Body of pancreas (tissue), 4 donors: ENCODE measurements at regions not wholly inside any gene's neighbourhood (a gene's known extent, or its start where the extent isn't known, plus 50 kb on each side); places are given as distances from the start of the nearest gene placed in this dataset.

Source experiments
- ATAC-seq: fragments of 150-250 bp; one replicate; pipeline ENCODE4 v1.9.1; 2016
- DNase-seq, 4 donors: peaks; one replicate each; pipeline ENCODE4 v3.0.0-alpha.2; 2019
- H3K27ac ChIP-seq, 4 donors: fragments of 200-600 bp; sonication (generic); 1 replicate in 3 of 4; 2 replicates in 1 of 4; pipeline versions ENCODE4 v1.5.1 to v1.6.1; 2016 to 2019; ENCODE audit warnings: mild to moderate bottlenecking in 1 of 4, mixed read lengths in 1 of 4, moderate library complexity in 1 of 4
- H3K27me3 ChIP-seq, 2 donors: fragments of 200-600 bp; sonication (generic); one replicate each; pipeline ENCODE4 v1.6.0; 2016; ENCODE audit warnings: mild to moderate bottlenecking in 1 of 2
- H3K36me3 ChIP-seq, 2 donors: fragments of 200-600 bp; sonication (generic); replicated peaks in 1 of 2; 2 replicates each; pipeline ENCODE4 v1.5.1; 2016; ENCODE audit warnings: low read depth in 2 of 2; ENCODE audit not compliant: insufficient read depth in 1 of 2
- H3K4me1 ChIP-seq: fragments of 200-600 bp; sonication (generic); one replicate; pipeline ENCODE4 v1.6.0; 2016
- H3K4me3 ChIP-seq, 2 donors: fragments of 200-600 bp; sonication (generic); 1 replicate in 1 of 2; 2 replicates in 1 of 2; pipeline ENCODE4 v1.5.1; 2016 to 2019
- H3K9me3 ChIP-seq, 3 donors: fragments of 200-600 bp; sonication (generic); 1 replicate in 2 of 3; 2 replicates in 1 of 3; pipeline ENCODE4 v1.5.1; 2016
- CTCF ChIP-seq, 7 experiments: fragments of 450-650 bp in 4 of 7; fragments of 200-600 bp in 3 of 7; sonication (generic) in 3 of 7; IDR thresholded peaks; one replicate each; pipeline ENCODE4 v1.5.1; 2016 to 2019; ENCODE audit warnings: antibody characterized with exemption in 7 of 7
- POLR2A ChIP-seq, 3 donors: fragments of 450-650 bp; IDR thresholded peaks; one replicate each; pipeline ENCODE4 v1.6.1; 2016; ENCODE audit warnings: antibody characterized with exemption in 3 of 3, mild to moderate bottlenecking in 2 of 3
- WGBS, 2 donors: methylation state at CpG; one replicate each; pipeline ENCODE4 v1.1.5; 2017; 5-methylcytosine and 5-hydroxymethylcytosine counted together
- intact Hi-C: fragments of 100-400 bp; cut with DNase I; formaldehyde crosslinking; loops from one replicate; pipeline ENCODE4 v1.15.1; 2023

DNA sequence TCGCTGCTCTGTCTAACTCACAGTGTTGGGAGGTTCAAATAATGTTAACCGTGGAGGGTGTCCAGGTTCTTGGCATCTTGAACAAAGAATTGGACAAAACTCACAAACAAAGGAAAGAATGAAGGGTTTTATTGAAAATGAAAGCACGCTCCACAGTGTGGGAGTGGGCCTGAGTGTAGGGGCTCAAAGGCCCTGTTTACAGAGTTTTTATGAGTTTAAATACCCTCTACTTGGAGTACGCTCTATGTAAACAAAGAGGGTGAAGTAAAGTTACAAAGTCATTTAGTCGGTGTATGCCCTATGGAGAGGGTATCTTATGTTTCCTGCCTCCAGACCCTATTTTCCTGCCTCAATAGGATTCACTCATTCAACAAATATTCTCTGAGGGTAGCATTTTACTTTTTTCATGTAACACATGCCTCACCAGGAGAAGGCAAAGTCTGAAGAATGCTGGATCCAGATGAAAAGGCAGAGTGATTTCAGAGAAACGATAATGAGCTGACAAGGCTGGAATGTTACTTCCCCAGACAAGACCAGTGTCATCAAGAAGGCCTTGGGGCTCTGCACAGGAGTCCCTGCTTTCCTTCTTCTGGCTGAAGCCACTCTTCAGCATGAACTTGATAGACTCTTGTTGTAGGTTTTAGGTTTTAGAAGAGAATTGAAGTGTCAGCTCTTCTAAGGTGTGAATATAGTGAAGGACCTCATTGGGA, 163.6 kb downstream of the FAM43A start:
- intact Hi-C loops, result no loop called here
- Histone ChIP-seq H3K4me3 (no peak overlapping the region), H3K27me3 (no peaks in the 10 kb centered on the region), H3K9me3 (no peaks in the 10 kb centered on the region), H3K36me3 (no peaks in the 10 kb centered on the region), H3K4me1 (no peaks in the 10 kb centered on the region), H3K27ac (no peak overlapping the region)
- no peak for TF ChIP-seq POLR2A (IDR thresholded peaks at IDR 0.05)
- TF ChIP-seq CTCF (IDR thresholded peaks at IDR 0.05), result no peak
- WGBS, 2 donors, result 85 to 86% methylated on average over 6 of the region's 6 CpGs
- no peak for DNase-seq
- no peak for ATAC-seq

GRCh38 chr3:194851254-194851653, 165.6 kb downstream of the FAM43A start:
- H3K4me3 ChIP-seq, result no peak overlapping the region
- DNase-seq, result no peak
- no peaks in the 10 kb centered on the region for H3K4me1 ChIP-seq
- no peak for TF ChIP-seq CTCF (IDR thresholded peaks at IDR 0.05)
- TF ChIP-seq POLR2A (IDR thresholded peaks at IDR 0.05), result no peak
- no peak for ATAC-seq
- 90 to 91% methylated on average over 5 of the region's 5 CpGs for WGBS, 2 donors
- no peaks in the 10 kb centered on the region for H3K27me3 ChIP-seq
- H3K27ac ChIP-seq, result no peak overlapping the region
- H3K36me3 ChIP-seq, result no peaks in the 10 kb centered on the region
- intact Hi-C loops, result no loop called here
- H3K9me3 ChIP-seq, result no peaks in the 10 kb centered on the region

GRCh38 chr3:194851941-194852340, 166.3 kb downstream of the FAM43A start:
- Histone ChIP-seq H3K27ac (no peak overlapping the region), H3K36me3 (no peaks in the 10 kb centered on the region), H3K9me3 (no peaks in the 10 kb centered on the region), H3K27me3 (no peaks in the 10 kb centered on the region), H3K4me3 (no peak overlapping the region), H3K4me1 (no peaks in the 10 kb centered on the region)
- no peak for ATAC-seq
- DNase-seq, result no peak
- 87 to 89% methylated on average over 5 of the region's 5 CpGs for WGBS, 2 donors
- intact Hi-C loops, result no loop called here
- no peak for TF ChIP-seq CTCF (IDR thresholded peaks at IDR 0.05)
- no peak for TF ChIP-seq POLR2A (IDR thresholded peaks at IDR 0.05)

DNA sequence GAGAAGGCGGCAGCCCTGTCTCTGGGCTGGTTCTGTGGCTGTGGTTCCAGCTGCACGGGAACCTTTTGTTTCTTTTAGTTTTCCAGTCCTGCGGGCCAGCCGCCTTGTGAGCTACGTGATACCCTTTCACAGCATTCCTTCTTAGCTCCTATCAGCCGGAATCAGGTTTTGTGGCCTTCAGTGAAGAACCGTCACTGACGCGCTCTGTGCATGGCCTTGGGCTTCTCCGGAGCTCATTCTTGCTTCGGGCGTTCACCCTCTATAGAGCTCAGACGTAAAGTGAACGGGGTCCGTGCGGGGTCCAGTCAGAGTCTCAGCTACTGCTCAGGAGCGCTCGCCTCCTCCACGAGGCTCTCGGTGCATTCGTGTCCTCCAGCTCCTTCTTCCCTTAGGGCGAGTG, 166.7 kb downstream of the FAM43A start:
- Histone ChIP-seq H3K27ac (no peak overlapping the region), H3K4me1 (no peaks in the 10 kb centered on the region), H3K9me3 (no peaks in the 10 kb centered on the region), H3K4me3 (no peak overlapping the region), H3K36me3 (no peaks in the 10 kb centered on the region), H3K27me3 (no peaks in the 10 kb centered on the region)
- ATAC-seq, result no peak
- intact Hi-C loops, result no loop called here
- TF ChIP-seq POLR2A (IDR thresholded peaks at IDR 0.05), result no peak
- TF ChIP-seq CTCF (IDR thresholded peaks at IDR 0.05), result no peak
- 76 to 79% methylated on average over 22 of the region's 22 CpGs for WGBS, 2 donors
- no peak for DNase-seq
